ENCODE measurements at regions not wholly inside any gene's neighbourhood (a gene's known extent, or its start where the extent isn't known, plus 50 kb on each side); places are given as distances from the start of the nearest gene placed in this dataset.
"Not testable (repeated sequence)": the region's sequence is repeated elsewhere in the genome, so short reads cannot be mapped to it uniquely, and the experiment has no call there.

GRCh38 chr6:67160820-67161219, 1453.8 kb upstream of the EYS start:
- no peak for FAIRE-seq

DNA sequence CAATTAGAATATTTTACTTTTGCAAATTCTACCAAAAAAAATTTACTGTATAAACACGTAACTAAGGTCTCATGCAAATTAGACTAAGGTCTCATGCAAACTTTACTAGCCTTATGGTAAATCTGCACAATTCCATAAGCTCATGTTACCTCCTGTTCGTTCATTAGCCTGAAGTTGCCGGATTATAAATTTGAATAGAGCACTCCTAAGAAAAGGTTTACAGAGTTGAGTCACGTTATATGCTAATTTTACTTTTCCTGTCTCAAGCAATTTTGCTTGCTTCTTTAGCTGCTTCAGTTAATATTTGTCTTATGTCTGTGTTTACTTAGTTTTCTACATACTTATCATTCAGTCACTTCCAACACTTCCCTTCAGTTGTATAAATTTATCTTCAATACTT, 1434.0 kb upstream of the EYS start:
- no peak for FAIRE-seq

- FAIRE-seq = no peak
Observed at GRCh38 chr6:67133973-67134372, 1426.9 kb upstream of the EYS start.

- no peak for FAIRE-seq
Observed at GRCh38 chr6:67131827-67132226, 1424.8 kb upstream of the EYS start.

GRCh38 chr6:67129780-67130179, 1422.8 kb upstream of the EYS start:
- FAIRE-seq = no peak

- no peak for FAIRE-seq
Observed at GRCh38 chr6:67127041-67127440, 1420.0 kb upstream of the EYS start.

GRCh38 chr6:67121115-67121514, 1414.1 kb upstream of the EYS start:
- no peak for FAIRE-seq

DNA sequence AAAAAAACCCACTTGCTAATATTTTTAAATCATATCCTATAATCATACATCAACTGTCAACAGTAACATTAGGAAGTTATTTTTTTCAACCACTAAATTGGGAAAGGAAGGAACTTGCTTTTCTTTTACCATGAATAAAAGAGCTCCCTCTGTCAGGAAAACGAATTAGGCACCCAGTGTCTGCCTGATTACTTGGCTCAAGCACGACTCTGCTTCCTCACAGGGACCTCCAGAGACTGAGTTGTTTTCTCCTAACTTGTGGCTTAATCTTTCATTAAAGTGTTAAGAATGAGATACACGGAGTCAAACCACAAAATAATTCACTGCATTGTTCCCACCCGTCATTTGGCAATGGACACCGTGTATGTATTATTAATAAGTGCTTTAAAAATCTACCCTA, 1405.1 kb upstream of the EYS start:
- FAIRE-seq = no peak

GRCh38 chr6:67102743-67103142, 1395.7 kb upstream of the EYS start:
- peak; percentile 51 for FAIRE-seq

GRCh38 chr6:67095618-67096226, 1388.7 kb upstream of the EYS start:
- not testable (repeated sequence) for FAIRE-seq

- no peak for FAIRE-seq
Observed at GRCh38 chr6:67094431-67094946, 1387.5 kb upstream of the EYS start.

- FAIRE-seq = no peak
Observed at GRCh38 chr6:67073938-67074337, 1366.9 kb upstream of the EYS start.

- no peak for FAIRE-seq
Observed at GRCh38 chr6:67068781-67069180, 1361.8 kb upstream of the EYS start.

GRCh38 chr6:67064323-67064722, 1357.3 kb upstream of the EYS start:
- no peak for FAIRE-seq

- no peak for FAIRE-seq
Observed at GRCh38 chr6:67047996-67048395, 1341.0 kb upstream of the EYS start.

DNA sequence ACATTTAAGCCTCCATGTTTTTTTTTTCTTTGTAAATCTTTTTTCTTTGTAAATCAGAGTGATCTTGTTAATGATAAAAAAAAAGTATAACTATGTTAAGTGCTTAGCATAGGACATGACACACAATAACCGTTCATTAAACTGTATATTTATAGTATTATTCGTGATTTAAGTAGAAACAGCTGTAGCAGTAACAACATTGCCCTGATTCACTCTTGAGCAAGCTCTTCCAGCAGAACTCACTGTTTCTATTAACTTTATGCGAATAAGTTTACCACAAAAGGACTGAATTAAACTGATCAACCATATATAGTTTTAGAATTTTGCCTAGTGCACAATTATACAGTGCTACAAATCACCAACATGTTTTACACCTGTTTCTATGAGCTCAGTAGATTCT, 1338.0 kb upstream of the EYS start:
- no peak for FAIRE-seq

DNA sequence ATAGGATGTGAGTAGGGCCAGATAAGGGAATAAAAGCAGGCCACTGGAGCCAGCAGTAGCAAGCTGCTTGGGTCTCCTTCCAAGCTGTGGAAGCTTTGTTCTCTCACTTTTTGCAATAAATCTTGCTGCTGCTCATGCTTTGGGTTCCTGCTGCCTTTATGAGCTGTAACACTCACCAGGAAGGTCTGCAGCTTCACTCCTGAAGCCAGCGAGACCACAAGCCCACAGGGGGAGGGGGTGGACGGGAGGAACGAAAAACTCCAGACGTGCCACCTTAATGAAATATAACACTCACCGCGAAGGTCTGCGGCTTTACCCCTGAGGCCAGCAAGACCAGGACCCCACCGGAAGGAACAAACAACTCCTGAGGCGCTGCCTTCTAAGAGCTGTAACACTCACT, 1324.4 kb upstream of the EYS start:
- FAIRE-seq = no peak

GRCh38 chr6:67030861-67031260, 1323.8 kb upstream of the EYS start:
- no peak for FAIRE-seq

DNA sequence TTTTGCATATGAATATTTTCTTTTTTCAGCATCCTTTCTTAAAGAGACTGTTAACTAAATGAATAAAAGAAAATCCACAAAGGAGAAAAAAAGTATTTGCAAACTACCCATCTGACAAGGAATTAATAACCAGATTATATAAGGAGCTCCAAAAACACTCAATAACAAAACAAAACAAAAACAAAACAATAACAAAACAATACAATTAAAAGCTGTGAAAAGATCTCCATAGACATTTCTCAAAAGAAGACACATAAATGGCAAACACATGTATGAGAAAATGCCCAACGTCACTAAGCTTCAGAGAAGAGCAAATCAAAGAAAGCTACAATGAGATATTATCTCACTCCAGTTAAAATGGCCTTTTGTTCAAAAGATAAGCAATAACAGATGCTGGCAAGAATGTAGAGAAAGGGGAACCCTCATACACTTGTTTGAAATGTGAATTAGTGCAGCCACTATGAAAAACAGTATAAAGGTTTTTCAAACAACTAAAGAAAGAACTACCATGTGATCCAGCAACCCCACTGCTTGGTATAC, 1310.0 kb upstream of the EYS start:
- FAIRE-seq = no peak

- no peak for FAIRE-seq
Observed at GRCh38 chr6:67011441-67011840, 1304.4 kb upstream of the EYS start.

DNA sequence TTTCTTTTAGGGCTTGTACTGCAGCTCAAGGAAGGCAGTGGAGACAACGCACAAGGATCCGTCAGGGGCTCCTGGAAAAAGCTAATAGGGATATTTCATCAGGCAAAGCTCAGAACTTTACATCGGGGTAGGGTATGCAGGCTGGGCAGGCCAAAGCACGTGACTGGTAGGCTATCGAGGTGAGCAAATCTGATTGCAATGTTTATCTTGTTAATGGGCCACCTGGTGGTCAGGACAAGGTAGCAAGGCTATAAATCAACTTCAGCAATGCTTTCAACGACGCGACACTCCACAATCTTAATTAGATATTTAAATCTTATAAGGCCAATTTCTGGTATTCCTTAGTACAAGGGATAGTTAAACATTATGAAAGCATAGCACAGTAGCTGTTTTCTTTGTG, 1302.8 kb upstream of the EYS start:
- no peak for FAIRE-seq

GRCh38 chr6:67003844-67004243, 1296.8 kb upstream of the EYS start:
- no peak for FAIRE-seq

DNA sequence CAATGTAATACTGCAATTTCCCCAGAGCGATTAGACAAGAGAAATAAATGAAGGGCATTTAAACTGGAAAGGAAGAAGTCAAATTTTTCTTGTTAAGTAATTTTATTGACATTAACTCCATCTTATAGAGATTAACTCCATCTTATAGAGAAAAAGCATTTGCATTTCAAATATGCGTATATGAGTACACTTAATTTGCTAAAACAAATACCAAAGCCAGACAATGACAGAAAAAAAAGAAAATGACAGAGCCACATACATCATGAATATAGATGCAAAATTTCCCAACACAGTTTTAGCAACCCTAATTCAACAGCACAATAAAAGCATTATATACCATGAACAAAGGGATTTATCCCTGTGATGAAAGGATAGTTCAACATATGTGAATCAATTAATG, 1293.1 kb upstream of the EYS start:
- FAIRE-seq = no peak

DNA sequence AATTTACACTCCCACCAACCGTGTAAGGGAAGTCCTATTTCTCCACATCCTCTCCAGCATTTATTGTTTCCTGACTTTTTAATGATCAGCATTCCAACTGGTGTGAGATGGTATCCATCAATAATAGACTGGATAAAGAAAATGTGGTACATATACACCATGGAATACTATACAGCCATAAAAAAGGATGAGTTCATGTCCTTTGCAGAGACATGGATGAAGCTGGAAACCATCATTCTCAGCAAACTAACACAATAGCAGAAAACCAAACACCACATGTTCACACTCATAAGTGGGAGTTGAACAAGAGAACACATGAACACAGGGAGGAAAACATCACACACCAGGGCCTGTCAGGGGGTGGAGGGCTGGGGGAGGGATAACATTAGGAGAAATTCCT, 1290.6 kb upstream of the EYS start:
- FAIRE-seq = not testable (repeated sequence)

GRCh38 chr6:66995669-66996068, 1288.6 kb upstream of the EYS start:
- peak; percentile 5 for FAIRE-seq

All from TTC549 (cell line).